GM12874 (cell line): ENCODE measurements at regions not wholly inside any gene's neighbourhood (a gene's known extent, or its start where the extent isn't known, plus 50 kb on each side); places are given as distances from the start of the nearest gene placed in this dataset.

Experiments used
- TF ChIP-seq, protein P1 (sequence below): IDR thresholded peaks from 2 replicates; pipeline ENCODE4 v1.5.1; 2011; ENCODE audit warnings: low read depth, mild to moderate bottlenecking, control low read depth, low read length, moderate library complexity; ENCODE audit not compliant: insufficient read depth

DNA sequence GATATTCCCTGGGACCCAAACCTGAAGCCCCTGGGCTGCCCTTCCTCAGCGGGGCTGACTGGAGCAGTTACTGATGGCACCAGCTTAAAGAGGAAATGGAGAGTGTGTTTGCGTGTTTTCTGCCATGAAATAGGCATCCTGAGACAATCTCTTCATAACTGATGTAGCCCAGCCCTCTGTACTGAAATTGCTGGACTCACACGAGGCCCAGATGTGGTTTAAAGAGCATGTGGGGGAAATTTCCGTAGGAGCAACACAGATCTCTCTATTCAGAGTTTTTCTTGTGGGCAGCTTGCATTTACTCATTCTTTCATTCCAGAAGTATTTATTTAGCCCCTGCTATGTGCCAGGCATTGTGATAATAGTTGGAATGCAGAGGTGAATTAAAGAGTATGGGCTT, 782.1 kb upstream of the TBX3 start:
- TF ChIP-seq, protein P1, sequence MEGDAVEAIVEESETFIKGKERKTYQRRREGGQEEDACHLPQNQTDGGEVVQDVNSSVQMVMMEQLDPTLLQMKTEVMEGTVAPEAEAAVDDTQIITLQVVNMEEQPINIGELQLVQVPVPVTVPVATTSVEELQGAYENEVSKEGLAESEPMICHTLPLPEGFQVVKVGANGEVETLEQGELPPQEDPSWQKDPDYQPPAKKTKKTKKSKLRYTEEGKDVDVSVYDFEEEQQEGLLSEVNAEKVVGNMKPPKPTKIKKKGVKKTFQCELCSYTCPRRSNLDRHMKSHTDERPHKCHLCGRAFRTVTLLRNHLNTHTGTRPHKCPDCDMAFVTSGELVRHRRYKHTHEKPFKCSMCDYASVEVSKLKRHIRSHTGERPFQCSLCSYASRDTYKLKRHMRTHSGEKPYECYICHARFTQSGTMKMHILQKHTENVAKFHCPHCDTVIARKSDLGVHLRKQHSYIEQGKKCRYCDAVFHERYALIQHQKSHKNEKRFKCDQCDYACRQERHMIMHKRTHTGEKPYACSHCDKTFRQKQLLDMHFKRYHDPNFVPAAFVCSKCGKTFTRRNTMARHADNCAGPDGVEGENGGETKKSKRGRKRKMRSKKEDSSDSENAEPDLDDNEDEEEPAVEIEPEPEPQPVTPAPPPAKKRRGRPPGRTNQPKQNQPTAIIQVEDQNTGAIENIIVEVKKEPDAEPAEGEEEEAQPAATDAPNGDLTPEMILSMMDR: no peak

GRCh38 chr12:115464661-115465060, 780.7 kb upstream of the TBX3 start:
- TF ChIP-seq, protein P1: no peak

DNA sequence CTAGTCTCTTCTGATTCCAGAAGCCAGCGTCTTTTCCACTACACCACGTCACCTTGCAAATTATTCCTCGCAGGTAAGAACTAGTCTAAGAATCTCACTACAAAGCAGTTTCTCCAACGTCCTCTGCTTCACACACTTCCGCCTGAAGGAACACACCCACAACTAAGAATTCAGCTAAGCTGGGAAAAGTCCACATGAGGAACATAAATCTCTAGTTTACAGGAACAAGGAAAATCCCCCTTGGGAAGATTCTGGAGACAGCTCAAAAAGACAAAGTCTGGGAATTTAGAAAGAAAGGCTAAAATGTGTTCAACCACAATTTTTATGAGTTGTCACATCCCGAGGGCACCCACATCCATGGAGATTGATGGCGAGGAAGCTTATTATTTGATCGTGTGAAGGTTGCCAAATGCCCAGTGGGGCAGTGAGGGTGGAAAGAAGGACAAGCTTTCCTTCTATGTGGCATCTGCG, 780.2 kb upstream of the TBX3 start:
- TF ChIP-seq, protein P1: no peak

DNA sequence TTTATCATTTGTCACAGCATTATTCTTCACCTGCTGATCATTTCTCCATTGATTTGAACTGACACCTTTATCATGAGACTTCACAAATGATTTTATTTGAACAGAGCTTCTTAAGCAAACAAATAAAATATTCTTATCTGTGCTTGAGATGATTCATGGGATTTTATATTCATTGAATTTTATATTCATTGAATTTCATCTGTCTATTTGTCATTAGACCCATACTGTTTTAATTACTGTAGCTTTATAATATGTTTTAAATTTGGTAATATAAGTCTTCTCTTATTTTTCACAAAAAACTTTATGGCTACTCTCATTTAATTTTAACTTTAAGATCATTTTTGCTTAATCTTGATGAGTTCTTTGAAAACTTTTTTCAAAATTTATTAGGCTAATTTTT, 777.4 kb upstream of the TBX3 start:
- TF ChIP-seq, protein P1: no peak

DNA sequence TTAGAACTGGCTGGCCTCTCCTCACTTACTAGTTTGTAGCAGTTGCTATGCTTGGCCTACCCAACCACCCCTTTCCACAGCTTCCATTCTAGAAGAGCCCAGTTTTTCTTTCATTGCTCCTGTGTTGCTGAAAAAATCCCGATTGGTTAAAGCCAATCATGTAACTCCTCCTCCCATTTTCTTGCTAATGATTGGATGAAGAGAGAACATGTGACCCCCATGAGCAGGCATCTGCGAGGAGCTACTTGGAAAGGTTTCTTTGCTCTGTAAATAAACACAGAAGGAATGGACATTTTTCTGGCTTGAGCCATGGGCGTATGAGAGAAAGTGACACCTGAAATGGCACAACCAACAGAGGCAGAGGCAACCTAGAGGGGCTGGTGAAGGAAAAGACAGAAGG, 773.8 kb upstream of the TBX3 start:
- TF ChIP-seq, protein P1: no peak

DNA sequence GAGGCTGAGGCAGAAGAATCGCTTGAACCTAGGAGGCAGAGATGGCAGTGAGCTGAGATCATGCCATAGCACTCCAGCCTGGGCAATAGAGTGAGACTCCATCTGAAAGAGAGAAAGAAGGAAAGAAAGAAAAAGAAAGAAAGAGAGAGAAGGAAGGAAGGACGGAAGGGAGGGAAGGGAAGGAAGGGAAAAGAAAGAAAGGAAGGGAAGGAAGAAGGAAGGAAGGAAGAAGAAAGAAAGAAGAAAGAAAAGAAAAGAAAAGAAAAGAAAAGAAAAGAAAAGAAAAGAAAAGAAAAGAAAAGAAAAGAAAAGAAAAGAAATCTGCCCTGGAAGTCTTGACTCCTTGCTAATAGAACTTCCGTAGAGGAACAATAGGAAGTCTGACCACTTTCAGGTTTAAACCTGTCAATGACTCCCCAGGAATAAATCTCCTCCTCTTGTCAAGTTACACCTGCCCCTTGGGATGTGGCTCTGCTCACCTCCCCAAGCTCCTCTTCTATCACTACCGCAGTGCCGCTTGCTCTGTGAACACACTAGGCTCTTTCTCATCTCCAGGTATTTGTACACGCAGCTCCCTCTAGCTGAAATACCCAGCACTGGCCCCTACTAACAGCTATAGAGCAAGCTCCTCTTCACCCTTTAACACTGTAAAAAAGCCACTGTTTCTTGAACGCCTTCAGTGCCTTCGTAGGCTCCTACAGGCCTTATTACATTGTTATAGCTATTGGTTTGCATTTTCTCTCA, 773.1 kb upstream of the TBX3 start:
- TF ChIP-seq, protein P1: no peak

DNA sequence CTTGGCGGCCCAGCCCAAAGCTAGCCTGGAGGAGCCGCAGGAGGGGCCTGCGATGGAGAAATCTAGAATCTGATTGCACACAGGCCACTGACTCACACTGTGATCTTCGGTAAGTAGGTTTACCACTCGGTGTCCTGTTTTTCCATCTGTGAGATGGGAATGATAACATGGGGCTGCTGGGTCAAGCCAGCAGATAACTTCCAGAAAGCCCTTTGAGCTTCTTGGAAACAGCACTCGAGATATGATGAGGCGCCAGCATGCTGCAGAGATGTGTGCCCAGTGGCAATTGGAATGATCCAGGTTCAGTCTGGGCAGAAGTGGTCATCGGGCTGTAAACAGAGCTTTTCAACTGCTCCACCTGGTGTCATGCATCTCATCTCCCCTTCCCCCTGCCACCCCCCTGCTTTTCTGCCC, 771.3 kb upstream of the TBX3 start:
- TF ChIP-seq, protein P1: no peak
